ENCODE measurements at regions not wholly inside any gene's neighbourhood (a gene's known extent, or its start where the extent isn't known, plus 50 kb on each side); places are given as distances from the start of the nearest gene placed in this dataset.
A peak's percentile ranks its signal among the peaks of the same experiment; 100 is the strongest.

DNA sequence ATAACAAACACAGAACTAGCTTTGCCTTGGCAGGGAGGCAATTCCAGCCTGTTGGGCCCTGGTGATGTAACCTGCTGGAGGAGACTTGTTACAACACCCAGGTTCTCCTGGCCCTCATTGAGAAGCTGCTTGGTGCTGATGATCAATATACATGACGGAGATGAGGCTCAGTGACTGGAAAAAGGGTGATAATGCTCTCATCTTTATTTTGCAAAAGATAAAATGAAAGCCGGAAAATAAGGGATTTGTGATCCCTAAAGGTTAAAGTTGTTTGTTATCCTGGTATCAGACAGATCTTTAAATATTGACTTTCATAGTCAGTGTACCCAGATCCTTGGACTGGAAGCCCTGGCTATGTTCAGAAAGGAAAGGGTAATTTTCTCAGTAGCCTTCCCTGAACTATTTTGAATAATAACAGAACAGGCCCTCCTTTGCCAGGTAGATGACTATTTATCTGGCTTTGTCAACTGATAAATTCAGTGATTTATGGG, 118.9 kb upstream of the MEIS2 start:
- no peaks in the 10 kb centered on the region for H3K9me3 Mint-ChIP-seq
- no peaks in the 10 kb centered on the region for H3K4me1 Mint-ChIP-seq (ENCODE audit: low read depth)
- peaks cover 10% of the 10 kb centered on the region for H3K27me3 Mint-ChIP-seq (ENCODE audit: insufficient read depth)
- TF ChIP-seq, protein P1, sequence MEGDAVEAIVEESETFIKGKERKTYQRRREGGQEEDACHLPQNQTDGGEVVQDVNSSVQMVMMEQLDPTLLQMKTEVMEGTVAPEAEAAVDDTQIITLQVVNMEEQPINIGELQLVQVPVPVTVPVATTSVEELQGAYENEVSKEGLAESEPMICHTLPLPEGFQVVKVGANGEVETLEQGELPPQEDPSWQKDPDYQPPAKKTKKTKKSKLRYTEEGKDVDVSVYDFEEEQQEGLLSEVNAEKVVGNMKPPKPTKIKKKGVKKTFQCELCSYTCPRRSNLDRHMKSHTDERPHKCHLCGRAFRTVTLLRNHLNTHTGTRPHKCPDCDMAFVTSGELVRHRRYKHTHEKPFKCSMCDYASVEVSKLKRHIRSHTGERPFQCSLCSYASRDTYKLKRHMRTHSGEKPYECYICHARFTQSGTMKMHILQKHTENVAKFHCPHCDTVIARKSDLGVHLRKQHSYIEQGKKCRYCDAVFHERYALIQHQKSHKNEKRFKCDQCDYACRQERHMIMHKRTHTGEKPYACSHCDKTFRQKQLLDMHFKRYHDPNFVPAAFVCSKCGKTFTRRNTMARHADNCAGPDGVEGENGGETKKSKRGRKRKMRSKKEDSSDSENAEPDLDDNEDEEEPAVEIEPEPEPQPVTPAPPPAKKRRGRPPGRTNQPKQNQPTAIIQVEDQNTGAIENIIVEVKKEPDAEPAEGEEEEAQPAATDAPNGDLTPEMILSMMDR (IDR thresholded peaks at IDR 0.05), result no peak
- no peak for DNase-seq
- H3K36me3 Mint-ChIP-seq (ENCODE audit: low read depth), result no peaks in the 10 kb centered on the region
- no peak overlapping the region for H3K27ac Mint-ChIP-seq
- no peak overlapping the region for H3K4me3 Mint-ChIP-seq

DNA sequence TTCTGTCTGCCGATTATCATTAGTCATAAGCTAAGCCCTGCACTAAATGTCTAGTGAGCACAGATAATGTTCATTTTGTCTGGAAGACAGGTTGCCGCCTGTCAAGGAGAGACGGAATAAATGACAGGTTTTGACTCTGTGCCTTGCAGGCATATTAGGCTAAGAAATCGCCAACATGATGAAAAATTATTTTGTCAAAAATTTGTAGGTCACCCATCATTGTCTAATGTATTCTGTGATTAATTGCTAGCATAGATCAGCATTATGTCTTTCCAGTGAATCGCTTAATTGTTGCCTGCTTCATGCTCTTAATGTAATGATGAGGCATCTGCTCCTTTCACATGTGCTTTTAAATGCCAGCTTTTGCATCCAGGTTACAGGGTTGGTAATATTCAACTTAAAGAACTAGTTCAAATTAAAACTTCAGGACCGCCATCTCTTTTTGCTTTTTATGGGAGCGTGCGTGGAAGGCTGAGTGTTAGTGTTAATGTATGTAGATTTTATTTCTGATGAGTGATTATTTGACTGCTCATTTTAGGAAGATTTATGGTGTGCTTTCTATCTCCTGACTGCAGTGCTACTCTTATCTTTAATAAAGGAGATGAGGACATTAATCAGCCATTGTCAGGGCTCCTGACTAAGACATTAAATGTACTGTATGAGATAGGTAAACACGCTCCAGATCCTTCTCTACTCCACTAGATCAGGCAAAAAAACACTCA, 120.8 kb upstream of the MEIS2 start:
- DNase-seq, result no peak
- Mint-ChIP-seq H3K9me3 (no peaks in the 10 kb centered on the region), H3K4me3 (no peak overlapping the region), H3K36me3 (ENCODE audit: low read depth) (no peaks in the 10 kb centered on the region), H3K27me3 (ENCODE audit: insufficient read depth) (peaks cover 10% of the 10 kb centered on the region; the same call in 1 of the 2 replicates), H3K4me1 (ENCODE audit: low read depth) (no peaks in the 10 kb centered on the region), H3K27ac (no peak overlapping the region)
- TF ChIP-seq, protein P1 (IDR thresholded peaks at IDR 0.05), result no peak

DNA sequence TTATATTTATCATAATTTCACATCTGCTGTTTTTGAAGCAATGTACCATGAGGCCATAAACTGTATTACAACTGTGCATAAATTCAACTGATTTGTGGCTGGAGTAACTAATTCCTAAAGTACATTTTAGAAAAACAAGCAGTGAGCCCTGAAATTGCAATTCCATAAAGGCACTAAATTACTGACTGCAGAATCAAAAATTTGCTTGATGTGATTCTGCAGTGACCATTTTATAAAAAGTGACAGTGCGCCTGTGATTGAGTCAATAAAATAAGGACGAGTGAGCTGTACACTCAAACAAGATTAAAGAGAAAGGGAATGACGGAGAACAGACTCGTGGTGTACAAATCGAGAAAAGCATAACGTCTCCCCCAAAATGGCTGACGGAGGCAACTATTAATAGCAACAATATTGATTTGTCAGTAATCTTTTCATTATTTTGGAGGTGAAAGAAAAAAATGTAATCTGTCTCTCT, 121.4 kb upstream of the MEIS2 start:
- H3K27me3 Mint-ChIP-seq (ENCODE audit: insufficient read depth), result peaks cover 10% of the 10 kb centered on the region; the same call in 1 of the 2 replicates
- H3K4me3 Mint-ChIP-seq, result no peak overlapping the region
- no peaks in the 10 kb centered on the region for H3K4me1 Mint-ChIP-seq (ENCODE audit: low read depth)
- no peaks in the 10 kb centered on the region for H3K9me3 Mint-ChIP-seq
- DNase-seq, result no peak
- H3K27ac Mint-ChIP-seq, result no peak overlapping the region
- no peaks in the 10 kb centered on the region for H3K36me3 Mint-ChIP-seq (ENCODE audit: low read depth)
- TF ChIP-seq, protein P1 (IDR thresholded peaks at IDR 0.05), result peak; percentile 10; the same call in 1 of the 2 replicates

DNA sequence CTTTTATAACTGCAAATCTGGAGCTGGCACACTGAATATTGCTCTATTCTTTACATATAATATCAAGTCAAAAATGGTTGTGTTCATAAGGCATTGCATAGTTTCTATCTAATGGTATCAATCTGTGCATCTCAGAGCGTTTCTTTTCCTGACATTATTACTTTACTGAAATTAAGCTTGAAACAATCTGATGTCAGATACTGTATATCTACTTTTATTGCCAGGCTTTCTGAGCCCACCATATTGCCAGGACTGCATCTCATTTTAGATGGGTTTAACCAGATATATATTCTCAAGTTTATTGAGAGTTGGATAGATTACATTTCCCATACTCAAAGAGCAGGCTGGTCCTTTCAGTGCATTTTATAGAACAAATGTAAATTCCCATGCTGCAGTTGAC, 122.7 kb upstream of the MEIS2 start:
- DNase-seq, result no peak
- no peaks in the 10 kb centered on the region for H3K36me3 Mint-ChIP-seq (ENCODE audit: low read depth)
- TF ChIP-seq, protein P1 (IDR thresholded peaks at IDR 0.05), result no peak
- H3K9me3 Mint-ChIP-seq, result no peaks in the 10 kb centered on the region
- H3K27me3 Mint-ChIP-seq (ENCODE audit: insufficient read depth), result peaks cover 10% of the 10 kb centered on the region; the same call in 1 of the 2 replicates
- no peaks in the 10 kb centered on the region for H3K4me1 Mint-ChIP-seq (ENCODE audit: low read depth)
- H3K27ac Mint-ChIP-seq, result no peak overlapping the region
- H3K4me3 Mint-ChIP-seq, result no peak overlapping the region

DNA sequence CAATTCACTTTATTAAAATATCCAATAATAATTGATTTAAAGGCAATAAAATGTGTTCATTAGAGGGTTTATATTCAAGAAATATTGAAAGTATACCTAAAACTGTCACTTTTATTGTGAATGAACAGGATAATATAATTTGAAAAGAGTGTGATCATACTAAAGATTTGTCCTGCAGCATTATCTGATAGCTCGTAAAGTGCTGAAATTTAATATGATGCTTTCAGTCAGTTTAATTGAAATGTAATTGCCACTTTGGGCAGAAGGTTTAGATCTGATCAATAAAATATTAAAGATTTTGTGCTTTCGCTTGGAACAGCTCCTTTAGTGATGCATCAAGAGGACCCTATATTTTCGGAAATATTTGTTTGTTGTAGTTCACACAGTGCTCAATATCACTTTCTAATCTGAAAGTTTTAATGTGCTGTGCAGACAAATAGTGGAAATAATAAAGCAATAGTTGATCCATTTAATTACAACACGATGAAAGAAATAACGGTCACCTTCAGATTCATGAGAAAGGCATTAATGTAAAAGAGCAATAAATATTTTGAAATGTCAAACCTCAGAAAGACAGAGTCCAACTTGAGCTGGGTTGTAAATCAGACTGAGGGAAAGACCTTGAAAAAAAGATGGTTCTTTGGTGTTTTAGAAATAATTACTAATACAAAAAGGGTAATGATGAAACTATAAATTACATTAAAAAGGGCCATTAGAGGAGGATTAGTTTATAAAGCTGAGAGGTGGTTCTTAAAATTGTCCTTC, 129.7 kb upstream of the MEIS2 start:
- no peaks in the 10 kb centered on the region for H3K4me1 Mint-ChIP-seq (ENCODE audit: low read depth)
- H3K27ac Mint-ChIP-seq, result no peak overlapping the region
- TF ChIP-seq, protein P1 (IDR thresholded peaks at IDR 0.05), result no peak
- no peak overlapping the region for H3K4me3 Mint-ChIP-seq
- no peak for DNase-seq
- H3K27me3 Mint-ChIP-seq (ENCODE audit: insufficient read depth), result no peaks in the 10 kb centered on the region
- H3K36me3 Mint-ChIP-seq (ENCODE audit: low read depth), result no peaks in the 10 kb centered on the region
- no peaks in the 10 kb centered on the region for H3K9me3 Mint-ChIP-seq

All from HFFc6 (cell line).